ENCODE measurements at regions not wholly inside any gene's neighbourhood (a gene's known extent, or its start where the extent isn't known, plus 50 kb on each side); places are given as distances from the start of the nearest gene placed in this dataset.
A peak's percentile ranks its signal among the peaks of the same experiment; 100 is the strongest.

DNA sequence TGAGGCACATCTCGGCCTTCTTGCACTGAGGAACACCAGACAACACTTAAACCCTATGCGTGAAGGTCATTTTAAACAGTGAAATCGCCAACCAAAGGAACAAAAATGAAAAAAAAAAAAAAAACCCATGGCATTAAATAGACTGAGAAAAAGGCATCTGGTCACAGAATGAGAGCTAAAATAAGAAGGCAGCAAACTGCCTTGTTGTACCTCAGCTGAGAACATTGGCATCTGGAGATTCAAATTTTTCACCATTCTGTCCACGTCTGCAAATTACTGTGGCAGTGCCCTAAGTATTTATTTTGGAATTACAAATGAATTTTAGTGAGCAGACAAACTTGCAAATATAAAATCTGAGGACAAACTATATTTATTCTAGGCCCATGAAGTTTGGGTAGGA is 82.6 kb upstream of the POU1F1 start:
- 73 to 82% methylated on average over 4 of the region's 4 CpGs for WGBS, 2 donors
- TF ChIP-seq, protein P1, sequence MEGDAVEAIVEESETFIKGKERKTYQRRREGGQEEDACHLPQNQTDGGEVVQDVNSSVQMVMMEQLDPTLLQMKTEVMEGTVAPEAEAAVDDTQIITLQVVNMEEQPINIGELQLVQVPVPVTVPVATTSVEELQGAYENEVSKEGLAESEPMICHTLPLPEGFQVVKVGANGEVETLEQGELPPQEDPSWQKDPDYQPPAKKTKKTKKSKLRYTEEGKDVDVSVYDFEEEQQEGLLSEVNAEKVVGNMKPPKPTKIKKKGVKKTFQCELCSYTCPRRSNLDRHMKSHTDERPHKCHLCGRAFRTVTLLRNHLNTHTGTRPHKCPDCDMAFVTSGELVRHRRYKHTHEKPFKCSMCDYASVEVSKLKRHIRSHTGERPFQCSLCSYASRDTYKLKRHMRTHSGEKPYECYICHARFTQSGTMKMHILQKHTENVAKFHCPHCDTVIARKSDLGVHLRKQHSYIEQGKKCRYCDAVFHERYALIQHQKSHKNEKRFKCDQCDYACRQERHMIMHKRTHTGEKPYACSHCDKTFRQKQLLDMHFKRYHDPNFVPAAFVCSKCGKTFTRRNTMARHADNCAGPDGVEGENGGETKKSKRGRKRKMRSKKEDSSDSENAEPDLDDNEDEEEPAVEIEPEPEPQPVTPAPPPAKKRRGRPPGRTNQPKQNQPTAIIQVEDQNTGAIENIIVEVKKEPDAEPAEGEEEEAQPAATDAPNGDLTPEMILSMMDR (IDR thresholded peaks at IDR 0.05) = no peak
- TF ChIP-seq POLR2A (IDR thresholded peaks at IDR 0.05) = no peak
- DNase-seq = no peak
- Histone ChIP-seq H3K27me3 (no peaks in the 10 kb centered on the region), H3K4me3 (no peak overlapping the region), H3K4me1 (no peaks in the 10 kb centered on the region), H3K27ac (no peak overlapping the region), H3K36me3 (ENCODE audit: low read depth, missing control alignments) (no peaks in the 10 kb centered on the region), H3K9me3 (no peaks in the 10 kb centered on the region)
- intact Hi-C loops (cut with DNase I; ENCODE audit: low total_unique reads) = no loop called here

DNA sequence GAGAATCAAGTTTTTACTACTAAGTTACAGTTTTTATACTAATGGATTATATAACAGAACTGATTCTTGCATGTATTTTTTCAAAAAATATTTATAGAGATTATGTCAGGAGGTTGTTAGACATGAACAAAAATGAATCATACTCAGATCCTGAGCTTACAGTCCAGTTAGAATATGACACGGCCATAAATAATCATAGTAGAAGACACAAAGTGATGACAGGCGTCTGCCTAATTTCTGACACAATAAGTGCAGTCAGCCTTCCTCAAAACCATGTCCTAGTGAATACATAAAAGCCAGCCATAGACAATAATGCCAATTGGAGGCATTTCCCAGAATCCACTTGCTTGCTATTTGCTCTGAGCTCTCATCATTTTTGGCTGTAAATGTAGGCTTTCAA is 81.7 kb upstream of the POU1F1 start:
- Histone ChIP-seq H3K4me1 (no peaks in the 10 kb centered on the region), H3K27ac (no peak overlapping the region), H3K36me3 (ENCODE audit: low read depth, missing control alignments) (no peaks in the 10 kb centered on the region), H3K4me3 (no peak overlapping the region), H3K27me3 (no peaks in the 10 kb centered on the region), H3K9me3 (no peaks in the 10 kb centered on the region)
- no peak for DNase-seq
- no peak for TF ChIP-seq POLR2A (IDR thresholded peaks at IDR 0.05)
- TF ChIP-seq, protein P1 (IDR thresholded peaks at IDR 0.05) = no peak
- intact Hi-C loops (cut with DNase I; ENCODE audit: low total_unique reads) = no loop called here
- WGBS, 2 donors = 85 to 91% methylated on average over 2 of the region's 2 CpGs

DNA sequence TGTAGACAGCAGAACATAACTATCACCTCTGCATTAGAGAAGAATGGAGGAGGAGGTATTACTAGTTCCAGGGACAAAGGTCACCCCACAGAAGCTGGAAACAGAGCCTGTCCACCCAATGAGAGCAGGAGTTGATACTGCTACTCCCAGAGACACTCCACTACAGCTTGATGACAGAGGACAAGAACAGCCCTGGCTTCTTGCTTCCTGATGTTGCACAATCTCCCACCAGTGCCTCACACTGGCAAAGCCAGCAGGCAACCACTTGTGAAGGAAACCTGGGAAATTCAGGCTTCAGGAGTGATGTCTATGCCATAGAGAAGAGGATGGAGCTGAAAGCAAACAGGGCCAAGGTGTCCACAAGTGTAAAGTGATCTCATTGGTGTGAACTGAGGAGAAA is 78.0 kb upstream of the POU1F1 start:
- Histone ChIP-seq H3K27ac (no peak overlapping the region), H3K36me3 (ENCODE audit: low read depth, missing control alignments) (no peaks in the 10 kb centered on the region), H3K4me3 (no peak overlapping the region), H3K4me1 (no peaks in the 10 kb centered on the region), H3K9me3 (no peaks in the 10 kb centered on the region), H3K27me3 (no peaks in the 10 kb centered on the region)
- DNase-seq = no peak
- intact Hi-C loops (cut with DNase I; ENCODE audit: low total_unique reads) = no loop called here
- TF ChIP-seq, protein P1 (IDR thresholded peaks at IDR 0.05) = no peak
- TF ChIP-seq POLR2A (IDR thresholded peaks at IDR 0.05) = no peak

- WGBS, 2 donors = 90 to 93% methylated on average over 1 of the region's 1 CpG
- no peak for DNase-seq
- no peaks in the 10 kb centered on the region for H3K36me3 ChIP-seq (ENCODE audit: low read depth, missing control alignments)
- no peaks in the 10 kb centered on the region for H3K9me3 ChIP-seq
- no peak overlapping the region for H3K27ac ChIP-seq
- H3K4me1 ChIP-seq = no peaks in the 10 kb centered on the region
- intact Hi-C loops (cut with DNase I; ENCODE audit: low total_unique reads) = no loop called here
- TF ChIP-seq, protein P1 (IDR thresholded peaks at IDR 0.05) = no peak
- no peak for TF ChIP-seq POLR2A (IDR thresholded peaks at IDR 0.05)
- no peak overlapping the region for H3K4me3 ChIP-seq
- H3K27me3 ChIP-seq = no peaks in the 10 kb centered on the region
These were observed 75.6 kb upstream of the POU1F1 start for GRCh38 chr3:87351937-87352336.

GRCh38 chr3:87350367-87351199 is 74.2 kb upstream of the POU1F1 start:
- Histone ChIP-seq H3K9me3 (no peaks in the 10 kb centered on the region), H3K4me1 (no peaks in the 10 kb centered on the region), H3K27me3 (no peaks in the 10 kb centered on the region), H3K4me3 (no peak overlapping the region), H3K27ac (no peak overlapping the region), H3K36me3 (ENCODE audit: low read depth, missing control alignments) (no peaks in the 10 kb centered on the region)
- DNase-seq = peak; percentile 34
- WGBS, 2 donors = 15 to 21% methylated on average over 9 of the region's 9 CpGs
- intact Hi-C loops (cut with DNase I; ENCODE audit: low total_unique reads) = no loop called here
- no peak for TF ChIP-seq POLR2A (IDR thresholded peaks at IDR 0.05)
- TF ChIP-seq, protein P1 (IDR thresholded peaks at IDR 0.05) = peak; percentile 58 to 93 (median 60)
